ENCODE measurements at regions not wholly inside any gene's neighbourhood (a gene's known extent, or its start where the extent isn't known, plus 50 kb on each side); places are given as distances from the start of the nearest gene placed in this dataset.

- DNase-seq: no peak
These were observed 381.5 kb downstream of the TFAP2A start for GRCh38 chr6:10033223-10033829.

GRCh38 chr6:10031617-10032016, 383.3 kb downstream of the TFAP2A start:
- DNase-seq: no peak

GRCh38 chr6:10030942-10031537, 383.8 kb downstream of the TFAP2A start:
- DNase-seq: peak; percentile 15

GRCh38 chr6:10028222-10028621, 386.7 kb downstream of the TFAP2A start:
- DNase-seq: no peak

- DNase-seq: no peak
These were observed 395.0 kb downstream of the TFAP2A start for GRCh38 chr6:10019851-10020250.

GRCh38 chr6:10014557-10014956, 400.3 kb downstream of the TFAP2A start:
- DNase-seq: peak; percentile 94

- no peak for DNase-seq
These were observed 414.3 kb downstream of the TFAP2A start for GRCh38 chr6:10000551-10000950.

GRCh38 chr6:9999796-10000195, 415.1 kb downstream of the TFAP2A start:
- no peak for DNase-seq

- no peak for DNase-seq
These were observed 428.6 kb downstream of the TFAP2A start for GRCh38 chr6:9986273-9986672.

- DNase-seq: peak; percentile 8
These were observed 429.4 kb downstream of the TFAP2A start for GRCh38 chr6:9985481-9985880.

- no peak for DNase-seq
These were observed 430.3 kb downstream of the TFAP2A start for GRCh38 chr6:9984607-9985006.

- no peak for DNase-seq
These were observed 431.7 kb downstream of the TFAP2A start for GRCh38 chr6:9983168-9983567.

- peak; percentile 26 for DNase-seq
These were observed 432.7 kb downstream of the TFAP2A start for GRCh38 chr6:9982215-9982614.

- no peak for DNase-seq
These were observed 434.9 kb downstream of the TFAP2A start for GRCh38 chr6:9979996-9980395.

GRCh38 chr6:9978480-9978879, 436.4 kb downstream of the TFAP2A start:
- no peak for DNase-seq

- DNase-seq: peak; percentile 5
These were observed 437.5 kb downstream of the TFAP2A start for GRCh38 chr6:9977411-9977810.

- DNase-seq: no peak
These were observed 453.2 kb downstream of the TFAP2A start for GRCh38 chr6:9961646-9962045.

GRCh38 chr6:9957215-9957759, 457.6 kb downstream of the TFAP2A start:
- DNase-seq: no peak

GRCh38 chr6:9948678-9949077, 466.2 kb downstream of the TFAP2A start:
- DNase-seq: peak; percentile 6

- DNase-seq: peak; percentile 10
These were observed 470.9 kb downstream of the TFAP2A start for GRCh38 chr6:9943986-9944385.

GRCh38 chr6:9943026-9943425, 471.8 kb downstream of the TFAP2A start:
- DNase-seq: no peak

GRCh38 chr6:9942131-9942530, 472.7 kb downstream of the TFAP2A start:
- no peak for DNase-seq

- no peak for DNase-seq
These were observed 476.1 kb downstream of the TFAP2A start for GRCh38 chr6:9938801-9939200.
